SJSA1 (cell line): ENCODE measurements at regions not wholly inside any gene's neighbourhood (a gene's known extent, or its start where the extent isn't known, plus 50 kb on each side); places are given as distances from the start of the nearest gene placed in this dataset.
A peak's percentile ranks its signal among the peaks of the same experiment; 100 is the strongest.

Experiments used
- DNase-seq, 2 experiments: peaks; one replicate each; pipeline ENCODE4 v3.0.0-alpha.2; 2015 to 2020; ENCODE audit warnings: low spot score in 2 of 2, low read depth in 1 of 2
- H3K27ac ChIP-seq: fragments of 250-450 bp; sonication (Bioruptor Pico); 2 replicates; pipeline ENCODE4 v1.5.1; 2020; ENCODE audit warnings: mild to moderate bottlenecking, moderate library complexity
- H3K27me3 ChIP-seq: fragments of 250-450 bp; sonication (Bioruptor Pico); replicated peaks from 2 replicates; pipeline ENCODE4 v1.5.1; 2020; ENCODE audit warnings: mild to moderate bottlenecking, moderate library complexity
- H3K36me3 ChIP-seq: fragments of 250-450 bp; sonication (Bioruptor Pico); 2 replicates; pipeline ENCODE4 v1.5.1; 2020; ENCODE audit warnings: mild to moderate bottlenecking
- H3K4me1 ChIP-seq: fragments of 250-450 bp; sonication (Bioruptor Pico); replicated peaks from 2 replicates; pipeline ENCODE4 v1.6.1; 2021; ENCODE audit warnings: mild to moderate bottlenecking
- H3K4me3 ChIP-seq: fragments of 250-450 bp; sonication (Bioruptor Pico); 2 replicates; pipeline ENCODE4 v1.5.1; 2020; ENCODE audit warnings: mild to moderate bottlenecking
- H3K9me3 ChIP-seq: fragments of 250-450 bp; sonication (Bioruptor Pico); replicated peaks from 2 replicates; pipeline ENCODE4 v1.5.1; 2020; ENCODE audit warnings: mild to moderate bottlenecking

GRCh38 chr7:131218727-131219128 lies 108.9 kb upstream of the MKLN1 start:
- no peak for DNase-seq
- Histone ChIP-seq H3K36me3 (no peaks in the 10 kb centered on the region), H3K27ac (no peak overlapping the region), H3K4me3 (no peak overlapping the region), H3K4me1 (no peaks in the 10 kb centered on the region), H3K9me3 (no peaks in the 10 kb centered on the region), H3K27me3 (no peaks in the 10 kb centered on the region)

- Histone ChIP-seq H3K4me3 (no peak overlapping the region), H3K36me3 (no peaks in the 10 kb centered on the region), H3K27me3 (no peaks in the 10 kb centered on the region), H3K27ac (no peak overlapping the region), H3K4me1 (no peaks in the 10 kb centered on the region), H3K9me3 (no peaks in the 10 kb centered on the region)
- no peak for DNase-seq
Observed at GRCh38 chr7:131219312-131220041, 108.2 kb upstream of the MKLN1 start.

DNA sequence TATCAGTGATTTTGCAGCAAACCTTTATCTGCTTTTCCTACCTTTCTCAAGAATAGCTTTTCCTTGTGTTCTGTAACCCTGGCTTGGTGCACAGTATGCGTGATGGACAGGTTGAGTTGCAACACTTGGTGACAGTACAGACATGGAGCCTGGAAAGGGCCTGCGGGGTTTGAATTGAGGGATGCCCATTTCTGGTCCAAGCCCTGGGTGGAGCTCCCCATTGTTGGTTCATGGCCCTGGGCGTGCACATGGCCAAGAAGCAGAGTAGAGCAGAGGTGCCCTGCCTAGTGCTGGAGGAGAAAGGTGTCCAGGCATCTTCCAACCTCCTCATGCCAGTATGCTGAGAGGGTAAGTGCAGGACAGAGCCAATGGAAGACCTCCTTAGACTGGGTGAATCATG lies 106.6 kb upstream of the MKLN1 start:
- DNase-seq: no peak
- Histone ChIP-seq H3K9me3 (no peaks in the 10 kb centered on the region), H3K4me1 (peaks cover 10% of the 10 kb centered on the region), H3K4me3 (no peak overlapping the region), H3K27me3 (no peaks in the 10 kb centered on the region), H3K27ac (no peak overlapping the region), H3K36me3 (no peaks in the 10 kb centered on the region)

DNA sequence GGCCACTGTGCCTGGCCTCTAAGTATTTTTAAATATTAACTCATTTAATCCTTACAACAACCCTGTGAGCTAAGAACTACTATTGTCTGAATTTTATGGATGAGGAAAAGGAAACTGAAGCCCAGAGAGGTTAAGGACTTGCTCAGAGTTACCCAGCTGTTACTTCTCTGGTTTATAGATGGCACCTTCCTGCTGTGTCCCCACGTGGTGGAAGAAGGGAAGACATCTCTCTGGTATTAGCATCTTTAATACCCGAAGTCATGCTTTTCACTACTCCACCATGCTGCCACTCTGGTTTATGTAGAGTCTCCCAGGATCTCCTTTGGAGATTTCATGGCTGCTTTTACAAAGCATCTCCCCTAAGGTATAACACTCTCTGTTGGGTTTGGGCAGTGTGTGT lies 105.5 kb upstream of the MKLN1 start:
- DNase-seq: no peak
- Histone ChIP-seq H3K9me3 (no peaks in the 10 kb centered on the region), H3K27me3 (no peaks in the 10 kb centered on the region), H3K27ac (no peak overlapping the region), H3K4me3 (no peak overlapping the region), H3K4me1 (peaks cover 21% of the 10 kb centered on the region), H3K36me3 (no peaks in the 10 kb centered on the region)

- H3K27me3 ChIP-seq: no peaks in the 10 kb centered on the region
- no peak overlapping the region for H3K27ac ChIP-seq
- H3K36me3 ChIP-seq: no peaks in the 10 kb centered on the region
- H3K4me3 ChIP-seq: no peak overlapping the region
- DNase-seq: no peak
- no peaks in the 10 kb centered on the region for H3K9me3 ChIP-seq
- peaks cover 31% of the 10 kb centered on the region for H3K4me1 ChIP-seq
Observed at GRCh38 chr7:131223151-131223550, 104.5 kb upstream of the MKLN1 start.

DNA sequence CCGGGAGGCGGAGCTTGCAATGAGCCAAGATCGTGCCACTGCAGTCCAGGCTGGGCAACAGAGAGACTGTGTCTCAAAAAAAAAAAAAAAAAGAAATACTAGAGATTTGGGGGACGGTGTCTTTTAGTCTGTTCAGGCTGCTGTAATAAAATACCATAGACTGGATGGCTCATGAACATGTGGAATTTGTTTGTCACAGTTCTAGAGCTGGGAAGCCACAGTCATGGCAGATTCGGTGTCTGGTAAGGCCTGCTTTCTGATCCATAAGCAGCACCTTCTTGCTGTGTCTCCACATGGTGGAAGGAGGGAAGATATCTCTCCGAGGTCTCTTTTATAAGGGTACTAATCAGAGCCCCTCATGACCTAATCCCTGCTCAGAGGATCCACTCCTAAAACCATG lies 102.7 kb upstream of the MKLN1 start:
- Histone ChIP-seq H3K27ac (peak overlapping the region; percentile 81), H3K4me3 (no peak overlapping the region), H3K9me3 (no peaks in the 10 kb centered on the region), H3K4me1 (peaks cover 36% of the 10 kb centered on the region), H3K27me3 (no peaks in the 10 kb centered on the region), H3K36me3 (no peaks in the 10 kb centered on the region)
- no peak for DNase-seq

GRCh38 chr7:131225619-131226513 lies 101.8 kb upstream of the MKLN1 start:
- peak; percentile 53 to 71 for DNase-seq
- Histone ChIP-seq H3K4me3 (no peak overlapping the region), H3K9me3 (no peaks in the 10 kb centered on the region), H3K4me1 (peaks cover 36% of the 10 kb centered on the region), H3K27ac (peak overlapping the region; percentile 81), H3K36me3 (no peaks in the 10 kb centered on the region), H3K27me3 (no peaks in the 10 kb centered on the region)

- DNase-seq: no peak
- Histone ChIP-seq H3K4me3 (no peak overlapping the region), H3K36me3 (no peaks in the 10 kb centered on the region), H3K27me3 (no peaks in the 10 kb centered on the region), H3K9me3 (no peaks in the 10 kb centered on the region), H3K27ac (peak overlapping the region; percentile 81), H3K4me1 (peaks cover 40% of the 10 kb centered on the region)
Observed at GRCh38 chr7:131226514-131226865, 101.2 kb upstream of the MKLN1 start.

DNA sequence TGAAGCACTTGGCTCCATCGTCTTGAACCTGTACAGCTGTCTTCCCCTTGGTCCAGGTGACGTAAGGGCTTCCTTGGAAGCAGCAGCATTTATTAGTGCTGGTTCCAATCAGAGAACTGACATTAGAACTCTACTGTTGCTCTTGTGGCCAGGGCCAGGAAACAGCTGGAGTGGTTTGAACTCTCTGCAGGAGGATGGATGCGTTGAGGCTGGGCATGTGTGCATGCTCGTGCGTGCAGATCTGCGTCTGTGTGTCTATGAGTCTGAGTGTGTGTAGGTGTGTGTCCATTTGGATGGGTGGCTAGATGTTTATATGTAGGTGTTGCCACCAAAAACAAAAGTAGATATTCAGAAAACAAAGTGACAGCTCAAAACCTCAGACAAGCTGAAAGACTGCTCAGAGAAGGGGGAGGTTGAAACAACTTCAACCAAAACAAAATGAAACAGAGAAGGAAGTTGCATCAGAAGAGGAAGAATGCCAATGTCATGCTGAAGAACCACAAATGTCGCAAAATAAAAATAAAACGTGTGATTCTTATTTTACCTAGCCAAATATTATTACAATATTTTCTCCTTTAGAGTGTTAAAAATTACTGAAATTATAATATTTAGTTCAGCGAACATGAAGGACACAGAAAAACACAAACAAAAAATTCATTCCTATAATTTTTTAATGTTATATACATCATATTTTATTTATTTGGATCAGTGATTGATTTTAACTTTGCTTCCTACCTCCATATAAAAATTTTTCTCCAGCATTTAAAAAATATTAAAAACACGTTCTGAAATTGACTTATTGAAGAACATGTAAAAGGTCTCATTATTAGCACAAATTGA lies 96.1 kb upstream of the MKLN1 start:
- no peak for DNase-seq
- H3K27ac ChIP-seq: no peak overlapping the region

GRCh38 chr7:131232768-131233167 lies 94.9 kb upstream of the MKLN1 start:
- DNase-seq: no peak

More for the DNA sequence above, 96.1 kb upstream of the MKLN1 start:
- no peaks in the 10 kb centered on the region for H3K9me3 ChIP-seq
- H3K4me1 ChIP-seq: peaks cover 44% of the 10 kb centered on the region
- no peaks in the 10 kb centered on the region for H3K36me3 ChIP-seq
- no peaks in the 10 kb centered on the region for H3K27me3 ChIP-seq
- H3K4me3 ChIP-seq: no peak overlapping the region

DNA sequence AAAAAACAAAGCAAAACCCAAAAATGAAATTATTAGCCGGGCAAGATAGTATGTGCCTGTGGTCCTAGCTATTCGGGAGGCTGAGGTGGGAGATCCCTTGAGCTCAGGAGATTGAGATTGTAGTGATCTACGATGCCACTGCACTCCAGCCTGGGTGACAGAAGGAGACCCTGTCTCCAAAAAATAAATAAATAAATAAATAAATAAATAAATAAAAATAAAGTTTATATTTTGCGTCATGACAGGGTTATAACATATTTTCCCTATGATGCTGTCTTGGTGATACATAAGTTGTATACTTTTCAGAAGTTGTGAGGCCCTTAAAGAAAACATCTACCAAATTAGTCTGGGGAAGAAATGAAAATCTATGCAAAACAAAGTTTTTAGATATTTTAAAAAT lies 94.5 kb upstream of the MKLN1 start:
- no peaks in the 10 kb centered on the region for H3K9me3 ChIP-seq
- no peaks in the 10 kb centered on the region for H3K36me3 ChIP-seq
- H3K4me3 ChIP-seq: no peak overlapping the region
- H3K27me3 ChIP-seq: no peaks in the 10 kb centered on the region
- H3K4me1 ChIP-seq: peaks cover 32% of the 10 kb centered on the region
- H3K27ac ChIP-seq: no peak overlapping the region
- DNase-seq: no peak

More at GRCh38 chr7:131232768-131233167, 94.9 kb upstream of the MKLN1 start:
- peaks cover 32% of the 10 kb centered on the region for H3K4me1 ChIP-seq
- no peak overlapping the region for H3K4me3 ChIP-seq
- H3K27me3 ChIP-seq: no peaks in the 10 kb centered on the region
- no peaks in the 10 kb centered on the region for H3K36me3 ChIP-seq
- no peaks in the 10 kb centered on the region for H3K9me3 ChIP-seq
- no peak overlapping the region for H3K27ac ChIP-seq

DNA sequence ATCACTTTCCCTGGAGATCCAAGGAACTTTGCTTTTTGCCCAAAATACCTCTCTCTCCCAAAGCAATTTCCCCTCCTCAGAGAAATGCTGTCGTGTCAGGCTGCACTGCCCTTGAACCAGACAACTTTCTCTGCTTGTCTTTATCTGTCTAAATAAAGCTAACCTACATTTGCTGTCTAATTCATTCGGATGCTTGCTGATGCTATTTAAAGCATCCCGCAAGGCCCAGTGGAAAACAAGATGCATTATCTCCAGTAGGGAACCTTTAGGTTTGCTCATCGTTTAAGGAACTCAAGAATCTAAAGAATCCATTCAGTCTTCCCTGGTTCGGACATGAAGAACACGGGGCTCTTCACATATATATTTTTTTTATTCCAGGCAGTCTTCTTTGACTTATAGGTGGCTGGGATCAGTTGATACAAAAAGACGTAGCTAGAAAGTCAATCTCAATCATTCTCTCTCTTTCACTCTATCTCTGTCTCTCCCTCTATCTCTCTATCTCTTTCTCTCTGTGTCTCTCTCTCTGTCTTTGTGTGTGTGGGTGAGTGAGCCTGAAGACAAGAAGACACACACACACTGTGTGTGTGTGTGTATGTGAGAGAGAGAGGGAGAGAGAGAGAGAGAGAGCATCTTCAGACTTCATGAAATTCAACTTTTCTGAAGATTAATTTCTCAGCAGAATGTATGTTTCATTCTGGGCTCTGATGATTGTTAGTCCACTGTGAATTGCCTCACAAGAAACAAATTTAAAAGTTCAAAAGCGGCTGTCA lies 92.8 kb upstream of the MKLN1 start:
- no peaks in the 10 kb centered on the region for H3K27me3 ChIP-seq
- peak overlapping the region; percentile 91 for H3K27ac ChIP-seq
- peaks cover 33% of the 10 kb centered on the region for H3K4me1 ChIP-seq
- no peak for DNase-seq
- H3K4me3 ChIP-seq: no peak overlapping the region
- no peaks in the 10 kb centered on the region for H3K36me3 ChIP-seq
- H3K9me3 ChIP-seq: no peaks in the 10 kb centered on the region
